A673 (cell line): ENCODE measurements at regions not wholly inside any gene's neighbourhood (a gene's known extent, or its start where the extent isn't known, plus 50 kb on each side); places are given as distances from the start of the nearest gene placed in this dataset.
"Not testable (repeated sequence)": the region's sequence is repeated elsewhere in the genome, so short reads cannot be mapped to it uniquely, and the experiment has no call there.

ENCODE experiments used
- EZH2 ChIP-seq: fragments of 200-600 bp; sonication (generic); IDR thresholded peaks from 2 replicates; pipeline ENCODE4 v1.6.1; 2017; ENCODE audit warnings: borderline replicate concordance, low read depth, mild to moderate bottlenecking, mixed read lengths, antibody characterized with exemption, low read length; ENCODE audit not compliant: poor library complexity, severe bottlenecking
- TF ChIP-seq, protein P1 (sequence below): fragments of 300-800, 200-600 bp; sonication (generic); conservative IDR thresholded peaks from 2 replicates; pipeline ENCODE4 v1.5.1; 2017; ENCODE audit warnings: low read depth, mild to moderate bottlenecking, antibody characterized with exemption, low read length, moderate library complexity, mixed read lengths

DNA sequence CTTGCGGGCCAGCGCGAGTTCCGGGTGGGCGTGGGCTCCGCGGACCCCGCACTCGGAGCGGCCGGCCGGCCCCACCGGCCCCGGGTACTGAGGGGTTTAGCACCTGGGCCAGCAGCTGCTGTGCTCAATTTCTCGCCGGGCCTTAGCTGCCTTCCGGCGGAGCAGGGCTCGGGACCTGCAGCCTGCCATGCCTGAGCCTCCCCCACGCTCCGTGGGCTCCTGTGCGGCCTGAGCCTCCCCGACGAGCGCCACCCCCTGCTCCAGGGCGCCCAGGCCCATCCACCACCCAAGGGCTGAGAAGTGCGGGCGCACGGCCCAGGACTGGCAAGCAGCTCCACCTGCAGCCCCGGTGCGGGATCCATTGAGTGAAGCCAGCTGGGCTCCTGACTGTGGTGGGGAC, 73.6 kb upstream of the LTA4H start:
- TF ChIP-seq, protein P1, sequence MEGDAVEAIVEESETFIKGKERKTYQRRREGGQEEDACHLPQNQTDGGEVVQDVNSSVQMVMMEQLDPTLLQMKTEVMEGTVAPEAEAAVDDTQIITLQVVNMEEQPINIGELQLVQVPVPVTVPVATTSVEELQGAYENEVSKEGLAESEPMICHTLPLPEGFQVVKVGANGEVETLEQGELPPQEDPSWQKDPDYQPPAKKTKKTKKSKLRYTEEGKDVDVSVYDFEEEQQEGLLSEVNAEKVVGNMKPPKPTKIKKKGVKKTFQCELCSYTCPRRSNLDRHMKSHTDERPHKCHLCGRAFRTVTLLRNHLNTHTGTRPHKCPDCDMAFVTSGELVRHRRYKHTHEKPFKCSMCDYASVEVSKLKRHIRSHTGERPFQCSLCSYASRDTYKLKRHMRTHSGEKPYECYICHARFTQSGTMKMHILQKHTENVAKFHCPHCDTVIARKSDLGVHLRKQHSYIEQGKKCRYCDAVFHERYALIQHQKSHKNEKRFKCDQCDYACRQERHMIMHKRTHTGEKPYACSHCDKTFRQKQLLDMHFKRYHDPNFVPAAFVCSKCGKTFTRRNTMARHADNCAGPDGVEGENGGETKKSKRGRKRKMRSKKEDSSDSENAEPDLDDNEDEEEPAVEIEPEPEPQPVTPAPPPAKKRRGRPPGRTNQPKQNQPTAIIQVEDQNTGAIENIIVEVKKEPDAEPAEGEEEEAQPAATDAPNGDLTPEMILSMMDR = not testable (repeated sequence)
- not testable (repeated sequence) for TF ChIP-seq EZH2
